Germinal center (tissue), 1 donor: ENCODE measurements at regions not wholly inside any gene's neighbourhood (a gene's known extent, or its start where the extent isn't known, plus 50 kb on each side); places are given as distances from the start of the nearest gene placed in this dataset.

Experiments used
- DNase-seq: peaks from one replicate; pipeline ENCODE4 v3.0.0; 2012; ENCODE audit warnings: mixed read lengths, low spot score

GRCh38 chr9:90948156-90948555, 146.5 kb downstream of the SYK start:
- no peak for DNase-seq

GRCh38 chr9:90950600-90950999, 149.0 kb downstream of the SYK start:
- no peak for DNase-seq

GRCh38 chr9:90953200-90953599, 151.6 kb downstream of the SYK start:
- DNase-seq: no peak

DNA sequence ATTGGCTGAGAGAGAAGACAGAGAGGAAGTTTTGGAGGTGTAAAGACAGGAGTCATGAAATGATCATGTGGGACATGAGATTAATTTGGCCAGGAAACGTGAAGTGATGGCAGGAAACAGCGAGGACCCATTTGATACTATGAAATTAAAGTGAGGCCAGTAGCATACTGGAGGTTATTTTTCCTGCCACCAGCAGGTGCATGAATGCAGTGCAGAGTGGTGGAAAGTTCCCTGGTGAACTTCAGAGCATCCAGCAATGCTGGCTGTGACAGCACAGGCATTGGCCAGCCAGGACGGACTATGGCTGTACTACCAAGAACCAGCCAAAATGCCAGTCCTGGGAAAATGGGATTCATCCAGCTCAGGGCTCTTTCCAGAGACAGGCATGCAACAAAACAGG, 152.2 kb downstream of the SYK start:
- DNase-seq: no peak

GRCh38 chr9:90956026-90956810, 154.6 kb downstream of the SYK start:
- no peak for DNase-seq

GRCh38 chr9:90958328-90958727, 156.7 kb downstream of the SYK start:
- DNase-seq: no peak

GRCh38 chr9:90960941-90961340, 159.3 kb downstream of the SYK start:
- no peak for DNase-seq

- no peak for DNase-seq
These were observed 159.8 kb downstream of the SYK start for GRCh38 chr9:90961375-90961774.

GRCh38 chr9:90964101-90965020, 162.7 kb downstream of the SYK start:
- DNase-seq: peak; percentile 25

GRCh38 chr9:90965226-90966030, 163.8 kb downstream of the SYK start:
- DNase-seq: no peak

DNA sequence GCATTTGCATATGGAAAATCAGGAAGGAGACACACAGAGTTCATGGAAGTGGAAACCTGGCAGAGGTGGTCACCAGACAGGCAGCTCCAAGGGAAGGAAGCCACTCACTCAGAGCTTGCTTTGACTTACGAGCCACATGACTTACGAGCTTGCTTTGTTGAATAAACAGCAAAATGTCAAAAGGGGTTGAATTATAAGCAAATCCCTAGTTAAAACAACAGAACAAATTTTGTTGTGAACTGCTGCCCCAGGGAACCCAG, 164.3 kb downstream of the SYK start:
- DNase-seq: no peak

- no peak for DNase-seq
These were observed 165.0 kb downstream of the SYK start for GRCh38 chr9:90966480-90967144.

- no peak for DNase-seq
These were observed 165.5 kb downstream of the SYK start for GRCh38 chr9:90967145-90967538.

DNA sequence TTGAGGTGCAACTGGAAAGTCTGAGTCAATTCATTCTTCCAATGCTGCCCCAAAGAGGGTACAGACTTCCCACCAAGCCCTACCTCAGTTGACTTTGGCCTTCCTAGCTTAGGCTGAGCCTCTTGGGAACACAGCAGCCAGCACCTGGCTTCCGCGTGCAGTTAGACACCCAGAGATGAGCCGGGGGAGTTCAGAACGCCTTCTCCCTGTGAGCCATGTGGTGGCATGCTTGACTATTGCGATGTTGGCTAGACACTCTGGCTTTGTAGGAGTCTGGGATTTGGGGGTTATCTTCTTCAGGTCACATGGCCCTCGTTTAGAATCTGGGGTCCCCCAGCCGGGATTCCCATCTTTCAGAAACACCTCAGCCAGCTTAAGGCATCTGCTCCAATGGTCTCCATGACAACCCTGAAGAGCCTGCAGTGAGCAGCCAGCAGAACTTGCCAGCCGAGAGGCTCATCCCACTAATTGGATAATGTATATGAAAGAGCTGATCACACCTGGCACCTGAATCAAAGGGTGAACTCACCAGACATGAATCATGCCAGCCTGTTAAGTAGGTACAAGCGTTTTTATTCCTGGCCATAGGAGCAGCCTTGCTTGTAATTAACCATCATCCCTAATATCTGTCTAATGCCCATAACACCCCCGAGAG, 167.5 kb downstream of the SYK start:
- no peak for DNase-seq

- no peak for DNase-seq
These were observed 169.0 kb downstream of the SYK start for GRCh38 chr9:90970608-90971007.

DNA sequence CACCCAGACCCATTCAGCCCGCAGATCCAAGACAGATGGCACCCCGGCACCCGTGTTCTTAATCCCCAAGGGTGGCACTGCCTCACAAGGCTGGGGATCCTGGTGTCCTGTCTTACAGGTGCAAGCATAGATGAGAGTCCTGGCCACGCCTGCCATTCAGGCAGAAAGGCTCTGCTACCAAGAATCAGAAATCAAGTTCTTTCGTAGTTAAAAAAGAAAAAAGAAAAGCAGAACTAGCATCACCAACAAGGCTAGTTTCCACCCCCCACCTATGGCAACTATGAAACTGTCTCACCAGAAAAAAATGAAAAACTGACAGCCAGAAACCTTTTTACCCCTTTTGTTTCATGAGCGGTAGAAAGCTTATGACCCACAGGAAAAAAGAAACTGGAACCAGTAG, 170.4 kb downstream of the SYK start:
- no peak for DNase-seq

GRCh38 chr9:90974016-90974415, 172.4 kb downstream of the SYK start:
- no peak for DNase-seq

GRCh38 chr9:90974643-90975245, 173.1 kb downstream of the SYK start:
- no peak for DNase-seq

- DNase-seq: no peak
These were observed 174.3 kb downstream of the SYK start for GRCh38 chr9:90975781-90976538.

DNA sequence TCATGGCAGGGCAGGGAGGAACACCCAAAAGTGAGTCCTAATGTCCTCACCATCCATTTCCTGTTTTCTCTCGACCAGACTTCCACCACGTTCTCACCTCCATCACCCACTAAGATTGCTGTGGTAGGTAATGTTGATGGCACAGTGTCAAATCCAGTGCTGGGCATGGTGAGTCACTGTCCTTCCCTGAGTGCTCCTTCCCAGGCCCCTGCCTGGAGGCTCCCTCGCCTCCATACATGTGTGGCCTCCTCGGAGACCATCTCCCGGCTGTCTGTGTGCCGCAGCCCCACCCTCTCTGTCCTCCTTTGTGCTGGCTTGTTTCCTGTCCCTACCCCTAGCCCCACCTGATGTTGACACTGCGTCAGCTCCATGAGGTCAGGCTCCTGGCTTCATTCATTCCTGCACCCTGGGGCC, 177.5 kb downstream of the SYK start:
- no peak for DNase-seq
